Stimulated activated CD4-positive, alpha-beta T cell treated with anti-CD3 and anti-CD28 coated beads, Interleukin-15, amount 100 ng/mL, for 1 hour (primary cell): ENCODE measurements at regions not wholly inside any gene's neighbourhood (a gene's known extent, or its start where the extent isn't known, plus 50 kb on each side); places are given as distances from the start of the nearest gene placed in this dataset.
"Not testable (repeated sequence)": the region's sequence is repeated elsewhere in the genome, so short reads cannot be mapped to it uniquely, and the experiment has no call there.

Source experiments
- DNase-seq, 2 donors: peaks; one replicate each; pipeline ENCODE4 v3.0.0-alpha.2; 2020; ENCODE audit warnings: low read depth in 1 of 2, low spot score in 1 of 2

GRCh38 chr15:77864211-77865105 lies 213.1 kb downstream of the TBC1D2B start:
- DNase-seq: no peak

- DNase-seq: no peak
These were observed 213.9 kb downstream of the TBC1D2B start for GRCh38 chr15:77863491-77864105.

DNA sequence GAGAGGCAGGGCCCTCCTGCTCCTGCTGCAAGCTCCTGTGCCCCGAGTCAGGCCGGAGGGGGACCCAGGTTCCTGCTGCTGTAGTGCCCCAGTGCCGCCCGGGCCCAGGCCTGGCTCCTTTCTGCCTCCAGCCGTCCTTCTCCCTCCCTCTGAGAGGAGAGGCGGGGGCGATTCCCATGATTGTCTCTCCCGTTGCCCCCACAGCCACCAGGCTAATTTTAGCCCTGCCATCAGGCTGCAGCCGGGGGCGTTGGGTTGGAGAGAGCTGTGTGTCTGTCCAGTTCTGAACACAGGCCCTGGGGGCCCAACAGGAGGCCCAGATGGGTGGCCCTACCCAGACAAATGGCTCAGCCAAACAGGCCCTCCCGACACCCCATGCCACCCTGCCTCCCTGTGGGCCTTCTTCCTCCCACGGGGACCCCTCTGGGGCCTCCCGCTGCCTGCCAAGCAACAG lies 214.8 kb downstream of the TBC1D2B start:
- no peak for DNase-seq

DNA sequence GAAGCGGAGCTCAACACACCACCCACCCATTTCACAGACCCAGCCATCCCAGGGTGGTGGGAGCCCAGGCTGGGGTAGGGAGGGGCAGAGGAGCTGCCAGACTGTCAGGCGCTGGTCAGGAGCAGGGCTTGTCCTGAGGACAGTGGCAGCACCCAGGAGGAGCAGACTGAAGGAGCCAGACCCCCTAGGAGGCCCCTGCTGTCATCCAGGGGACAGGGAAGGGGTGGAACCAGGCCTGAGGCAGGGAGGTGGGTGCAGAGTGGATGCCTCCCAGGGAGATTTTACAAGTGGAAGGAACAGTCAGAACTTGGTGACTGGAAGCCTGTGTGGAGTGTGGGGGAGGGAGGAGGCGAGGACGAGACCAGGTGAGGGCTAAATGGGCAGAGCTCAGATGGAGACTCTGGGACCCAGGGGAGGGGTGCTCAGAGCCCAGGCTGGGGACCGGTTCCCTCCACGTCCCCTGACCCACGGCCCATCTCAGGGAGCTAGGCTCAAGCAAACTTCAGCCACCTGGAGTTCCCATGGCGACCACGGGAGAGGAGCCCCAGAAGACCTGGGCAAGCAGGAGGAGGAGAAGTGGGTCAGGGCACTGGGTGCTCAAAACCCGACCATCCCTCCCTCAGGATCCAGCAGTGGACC lies 215.4 kb downstream of the TBC1D2B start:
- DNase-seq: not testable (repeated sequence)

GRCh38 chr15:77860071-77860691 lies 217.3 kb downstream of the TBC1D2B start:
- no peak for DNase-seq

DNA sequence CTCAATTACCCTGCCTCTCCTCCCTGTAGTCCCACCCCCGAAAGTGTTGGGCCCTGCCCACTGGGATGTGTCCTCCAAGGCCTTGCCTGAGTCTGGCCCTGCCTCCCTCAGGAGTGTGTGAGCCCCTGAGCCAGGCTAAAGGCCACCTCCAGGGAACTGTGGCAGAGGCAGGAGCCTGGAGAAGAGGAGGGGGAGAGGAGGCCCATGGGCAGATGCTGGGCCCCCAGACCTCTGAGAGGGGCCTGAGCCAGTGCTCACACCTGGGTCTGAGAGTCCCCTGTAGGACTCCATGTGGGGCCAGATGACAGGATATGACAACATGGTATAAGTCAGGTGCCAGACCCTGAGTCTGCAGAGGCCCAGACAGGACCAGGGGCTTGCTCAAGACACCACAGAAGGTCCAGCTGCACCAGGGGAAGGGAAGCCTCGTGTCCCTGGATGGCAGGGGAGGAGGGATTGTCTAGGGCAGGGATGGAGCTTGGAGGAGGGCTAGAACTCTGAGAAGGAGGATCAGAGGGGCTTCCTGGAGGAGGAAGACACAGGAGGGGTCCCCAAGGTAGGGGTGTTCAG lies 217.9 kb downstream of the TBC1D2B start:
- DNase-seq: no peak

DNA sequence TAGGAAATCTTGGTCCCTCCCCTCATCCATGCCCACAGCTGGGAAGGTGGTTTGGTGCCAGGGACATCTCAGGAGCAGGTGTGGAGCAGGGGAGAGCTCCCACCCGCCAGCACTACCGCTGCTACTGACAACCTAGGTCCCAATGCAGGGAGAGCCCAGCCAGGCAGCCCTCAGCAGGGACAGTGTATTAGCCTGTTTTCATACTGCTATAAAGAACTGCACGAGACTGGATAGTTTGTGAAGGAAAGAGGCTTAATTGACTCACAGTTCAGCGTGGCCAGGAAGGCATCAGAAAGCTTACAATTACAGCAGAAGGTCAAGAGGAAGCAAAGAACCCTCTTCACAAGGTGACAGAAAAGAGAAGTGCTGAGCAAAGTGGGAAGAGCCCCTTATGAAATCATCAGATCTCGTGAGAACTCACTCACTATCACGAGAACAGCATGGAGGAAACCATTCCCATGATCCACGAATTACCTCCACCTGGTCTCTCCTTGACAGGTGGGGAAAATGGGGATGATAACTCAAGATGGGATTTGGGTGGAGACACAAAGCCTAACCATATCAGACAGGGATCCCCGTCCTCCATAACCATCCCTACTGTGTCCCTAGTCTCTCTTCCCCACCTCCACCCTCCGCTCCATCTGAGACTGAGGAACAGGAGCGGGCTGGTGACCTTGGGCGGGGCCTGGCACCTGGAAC lies 218.6 kb downstream of the TBC1D2B start:
- no peak for DNase-seq

DNA sequence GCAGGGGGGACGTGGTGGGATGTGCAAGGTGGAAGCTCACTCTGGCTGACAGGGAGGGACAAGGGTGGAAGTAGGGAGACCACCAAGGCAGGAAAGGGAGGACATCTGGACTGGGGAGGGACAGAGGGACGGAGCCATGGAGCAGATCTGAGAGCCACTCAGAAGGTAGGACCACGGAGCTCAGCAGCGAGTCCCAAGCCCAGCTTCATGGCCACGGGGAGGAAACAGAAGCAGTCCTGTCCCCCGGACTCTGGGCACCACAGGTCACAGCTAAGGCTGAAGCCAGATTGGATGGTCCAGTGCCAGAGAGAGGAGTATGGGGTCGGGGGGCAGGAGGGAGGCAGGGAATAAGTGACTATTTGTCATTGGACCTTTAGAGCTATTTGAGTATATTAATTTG lies 220.1 kb downstream of the TBC1D2B start:
- no peak for DNase-seq

- DNase-seq: no peak
These were observed 220.7 kb downstream of the TBC1D2B start for GRCh38 chr15:77856705-77857346.

DNA sequence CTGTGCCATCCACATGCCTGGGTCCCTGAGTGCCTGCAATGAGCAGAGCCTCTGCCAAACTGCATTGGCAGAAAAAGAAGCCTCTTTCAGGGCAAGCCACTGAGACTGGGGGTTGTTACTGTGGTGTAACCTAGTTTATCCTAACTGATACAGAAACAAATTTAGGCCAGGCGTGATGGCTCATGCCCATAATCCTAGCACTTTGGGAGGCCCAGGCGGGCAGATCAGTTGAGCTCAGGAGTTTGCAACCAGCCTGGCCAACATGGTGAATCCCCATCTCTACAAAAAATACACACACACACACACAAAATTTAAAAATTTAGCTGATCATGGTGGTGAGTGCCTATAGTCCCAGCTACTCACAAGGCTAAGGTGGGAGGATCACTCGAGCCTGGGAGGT lies 221.6 kb downstream of the TBC1D2B start:
- DNase-seq: no peak

DNA sequence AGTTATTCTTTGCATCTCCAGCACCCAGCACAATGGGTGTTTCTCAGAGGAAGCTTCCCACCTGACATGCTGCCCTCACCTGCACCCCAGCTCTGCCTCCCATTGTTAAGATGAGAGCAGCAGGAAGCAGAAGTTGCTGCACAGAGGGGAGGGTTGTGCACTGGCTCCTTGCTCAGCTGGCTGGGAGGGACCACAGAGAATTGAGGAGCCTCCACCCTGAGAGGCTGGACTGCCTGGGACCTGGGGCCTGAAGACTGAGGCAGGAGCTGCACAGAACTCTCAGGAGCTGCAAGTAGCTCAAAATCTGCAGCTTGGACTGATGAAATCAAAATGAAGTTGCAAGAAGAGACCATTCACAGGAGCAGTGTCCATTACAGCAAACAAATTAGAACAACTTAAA lies 222.3 kb upstream of the LINGO1 start:
- no peak for DNase-seq

DNA sequence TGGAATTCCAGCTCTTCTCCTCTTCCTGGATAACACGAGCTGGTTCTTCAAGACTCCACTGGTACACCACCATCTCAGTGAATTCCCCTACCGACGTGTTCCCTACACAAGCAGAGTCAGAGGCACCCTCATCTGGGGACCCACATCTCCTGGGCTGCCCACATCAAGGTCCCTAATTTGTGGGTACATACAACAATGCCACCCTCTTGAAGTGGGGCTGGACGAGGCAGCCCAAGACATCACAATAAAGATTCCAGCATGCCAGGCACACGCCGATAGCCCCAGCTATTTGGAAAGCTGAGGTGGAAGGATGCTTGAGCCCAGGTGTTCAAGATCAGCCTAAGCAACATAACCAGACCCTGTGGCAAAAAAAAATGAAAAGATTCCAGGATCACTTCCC lies 221.2 kb upstream of the LINGO1 start:
- DNase-seq: no peak

DNA sequence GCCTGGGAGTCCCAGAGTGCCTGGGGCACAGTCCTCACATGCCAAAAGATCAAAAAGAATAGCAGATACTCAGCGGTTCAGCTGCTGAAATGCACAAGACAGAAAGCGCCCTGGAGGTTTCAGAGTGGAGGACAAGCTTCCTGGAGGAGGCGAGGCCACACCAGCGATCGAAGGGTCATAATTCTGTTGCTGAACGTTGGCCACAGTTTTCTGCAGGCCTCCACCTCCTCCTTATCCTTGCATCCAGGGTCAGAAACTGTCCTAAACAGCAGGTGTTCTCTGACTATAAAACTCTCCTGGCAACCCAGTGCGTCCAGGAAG lies 220.3 kb upstream of the LINGO1 start:
- DNase-seq: no peak

GRCh38 chr15:77852241-77853007 lies 219.7 kb upstream of the LINGO1 start:
- no peak for DNase-seq

DNA sequence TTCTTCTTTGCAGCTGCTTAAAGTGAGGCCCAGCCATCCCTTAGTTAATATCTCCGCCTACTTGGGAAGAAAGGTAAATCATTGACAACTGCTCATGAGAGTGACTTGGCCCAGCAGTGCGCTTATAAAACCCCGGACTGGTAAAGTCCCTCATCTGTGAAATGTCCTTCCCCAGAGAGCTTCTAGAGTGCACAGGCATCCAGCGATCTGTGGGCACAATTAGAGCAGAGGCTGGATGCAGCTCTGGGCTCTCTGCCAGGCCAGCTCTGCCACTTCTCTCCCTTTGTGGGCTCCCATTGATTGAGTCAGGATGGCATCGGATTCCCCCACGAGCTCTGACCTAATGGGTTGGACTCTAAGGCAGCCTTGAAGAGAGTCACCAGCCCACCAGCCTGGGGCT lies 219.0 kb upstream of the LINGO1 start:
- DNase-seq: no peak

DNA sequence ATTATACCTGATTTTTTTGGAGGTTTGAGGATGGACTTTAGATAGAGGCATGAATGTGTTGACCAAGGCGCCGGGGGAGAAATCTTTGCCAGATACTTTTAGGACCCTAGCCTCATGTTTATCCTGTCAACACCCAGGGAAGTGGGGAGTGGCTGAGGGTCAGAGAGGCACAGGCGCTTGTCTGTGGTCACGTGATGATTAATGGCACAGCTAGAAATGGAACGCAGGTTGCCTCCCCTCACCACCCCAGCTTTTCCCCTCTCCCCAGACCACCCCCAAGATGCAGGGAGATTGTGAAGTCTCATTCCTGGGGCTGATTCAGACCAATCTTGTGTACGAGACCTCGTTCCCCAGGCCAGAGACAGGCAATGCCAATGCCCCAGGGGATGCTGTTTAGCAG lies 218.4 kb upstream of the LINGO1 start:
- no peak for DNase-seq

- no peak for DNase-seq
These were observed 214.3 kb upstream of the LINGO1 start for GRCh38 chr15:77846986-77847385.

DNA sequence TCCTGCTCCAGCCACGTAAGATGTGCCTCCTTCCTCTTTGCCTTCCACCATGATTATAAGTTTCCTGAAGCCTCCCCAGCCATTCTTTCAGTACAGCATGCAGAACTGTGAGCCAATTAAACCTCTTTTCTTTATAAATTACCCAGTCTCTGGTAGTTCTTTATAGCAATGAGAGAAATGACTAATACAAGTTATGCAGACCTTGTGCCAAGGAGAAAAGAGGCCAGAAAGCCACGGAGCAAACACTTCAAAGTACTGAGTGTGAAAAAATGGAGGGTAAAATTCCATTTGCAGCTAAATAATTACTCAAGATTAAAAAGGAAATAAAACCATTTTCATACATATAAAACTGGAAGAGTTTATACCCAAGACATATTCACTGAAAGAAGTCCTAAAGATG lies 213.6 kb upstream of the LINGO1 start:
- DNase-seq: no peak

DNA sequence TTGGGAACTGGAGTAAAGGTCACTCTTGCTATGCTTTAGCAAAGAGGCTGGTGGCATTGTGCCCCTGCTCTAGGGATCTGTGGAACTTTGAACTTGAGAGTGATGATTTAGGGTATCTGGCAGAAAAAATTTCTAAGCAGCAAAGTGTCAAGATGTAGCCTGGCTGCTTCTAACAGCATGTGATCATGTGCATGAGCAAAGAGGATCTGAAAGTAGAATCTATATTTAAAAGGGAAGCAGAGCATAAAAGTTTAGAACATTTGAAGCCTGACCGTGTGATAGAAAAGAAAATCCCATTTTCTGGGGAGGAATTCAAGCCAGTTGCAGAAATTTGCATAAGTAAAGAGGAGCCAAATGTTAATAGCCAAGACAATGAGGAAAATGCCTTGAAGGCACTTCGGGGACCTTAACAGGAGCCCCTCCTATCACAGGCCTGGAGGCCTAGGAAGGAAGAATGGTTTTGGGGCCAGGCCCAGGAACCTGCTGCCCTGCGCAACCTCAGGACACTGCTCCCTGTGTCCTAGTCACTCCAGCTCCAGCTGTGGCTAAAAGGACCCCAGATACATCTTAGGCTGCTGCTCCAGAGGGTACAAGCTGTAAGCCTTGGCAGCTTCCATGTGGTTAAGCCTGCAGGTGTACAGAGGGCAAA lies 212.2 kb upstream of the LINGO1 start:
- DNase-seq: no peak
